Activated CD8-positive, alpha-beta memory T cell treated with anti-CD3 and anti-CD28 coated beads for 4 hours (primary cell): ENCODE measurements at regions not wholly inside any gene's neighbourhood (a gene's known extent, or its start where the extent isn't known, plus 50 kb on each side); places are given as distances from the start of the nearest gene placed in this dataset.

Experiments
- DNase-seq, 2 donors: peaks; one replicate each; pipeline ENCODE4 v3.0.0-alpha.2; 2020; ENCODE audit warnings: low read depth in 2 of 2

DNA sequence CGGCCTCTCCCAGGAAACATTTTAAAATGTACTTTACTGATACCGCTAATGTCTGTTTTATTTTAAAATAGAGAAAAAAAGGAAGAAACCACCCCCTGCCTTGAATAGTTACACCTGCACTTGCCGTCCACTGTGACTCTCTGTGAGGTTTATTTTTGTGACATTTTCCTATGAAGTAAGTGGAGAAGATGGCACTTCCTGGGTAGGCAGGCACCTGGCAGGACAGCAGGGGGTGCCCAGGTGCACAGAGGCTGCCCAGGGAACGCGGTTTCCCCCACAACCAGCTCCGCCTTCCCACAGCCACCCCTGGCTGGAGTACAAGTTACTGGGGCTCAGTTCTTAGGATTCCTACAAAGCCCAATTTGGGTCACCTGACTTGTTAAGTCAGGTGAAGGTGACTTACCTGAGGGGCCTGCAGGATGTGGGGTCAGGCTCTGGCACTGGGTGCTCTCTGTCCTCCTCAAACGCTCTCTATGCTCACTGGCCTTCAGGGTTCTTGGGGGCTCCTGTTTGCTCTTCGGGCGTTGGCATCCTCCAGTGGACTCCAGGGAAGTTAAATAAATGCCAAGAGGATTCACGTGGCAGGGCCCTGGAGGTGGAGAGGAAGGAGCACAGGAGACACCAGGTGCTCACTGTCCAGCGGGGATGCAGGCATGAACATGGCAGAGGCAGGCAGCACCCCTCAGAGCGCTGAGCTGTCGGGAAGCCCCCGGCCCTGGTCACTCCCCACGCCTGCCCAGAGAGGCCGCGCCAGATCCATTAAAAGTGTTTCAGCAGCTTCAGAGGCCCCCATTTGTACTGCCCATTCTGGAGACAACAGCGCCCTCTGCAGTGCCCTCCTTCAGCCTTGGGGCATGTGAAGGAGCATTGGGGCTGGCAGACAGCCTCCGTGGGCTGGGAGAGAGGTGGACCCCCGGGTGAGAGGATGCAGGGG lies 1021.2 kb downstream of the TBC1D22A start:
- DNase-seq, result no peak

DNA sequence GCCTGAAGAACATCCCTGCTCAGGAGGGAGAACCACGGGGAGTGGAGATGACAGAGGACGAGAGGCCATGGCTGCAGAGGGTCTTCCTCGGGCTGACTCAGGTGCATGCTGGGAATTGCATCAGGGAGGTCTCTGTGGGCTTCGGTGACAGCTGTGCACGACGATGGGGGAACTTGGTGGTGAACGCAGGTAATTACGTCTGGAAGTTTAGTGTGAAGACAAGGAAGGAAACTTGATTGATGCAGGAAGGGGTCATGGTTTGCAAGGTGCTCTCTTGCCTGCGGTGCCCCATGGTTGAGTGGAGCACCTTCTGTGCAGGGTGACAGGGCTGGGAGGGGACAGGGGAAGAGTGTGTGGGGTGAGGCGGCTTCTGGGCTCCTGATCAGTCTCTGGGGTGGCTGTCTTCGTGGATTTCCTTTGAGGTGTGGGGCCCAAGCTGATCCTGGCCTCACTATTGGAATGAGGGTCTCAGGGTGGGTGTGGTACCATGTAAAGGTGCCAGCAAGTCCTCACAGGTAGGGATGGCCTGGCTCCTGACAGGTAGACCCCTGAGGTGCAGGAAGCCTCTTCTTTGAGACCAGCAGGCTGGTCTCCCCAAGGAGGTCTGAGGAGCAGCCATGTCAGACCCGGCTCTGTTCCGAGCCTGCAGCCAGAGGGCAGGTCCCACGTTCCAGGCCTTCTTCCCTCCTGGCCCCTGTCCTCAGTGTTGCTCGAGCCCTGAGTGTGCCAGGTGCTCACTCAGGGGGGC lies 1020.1 kb downstream of the TBC1D22A start:
- DNase-seq, result no peak

DNA sequence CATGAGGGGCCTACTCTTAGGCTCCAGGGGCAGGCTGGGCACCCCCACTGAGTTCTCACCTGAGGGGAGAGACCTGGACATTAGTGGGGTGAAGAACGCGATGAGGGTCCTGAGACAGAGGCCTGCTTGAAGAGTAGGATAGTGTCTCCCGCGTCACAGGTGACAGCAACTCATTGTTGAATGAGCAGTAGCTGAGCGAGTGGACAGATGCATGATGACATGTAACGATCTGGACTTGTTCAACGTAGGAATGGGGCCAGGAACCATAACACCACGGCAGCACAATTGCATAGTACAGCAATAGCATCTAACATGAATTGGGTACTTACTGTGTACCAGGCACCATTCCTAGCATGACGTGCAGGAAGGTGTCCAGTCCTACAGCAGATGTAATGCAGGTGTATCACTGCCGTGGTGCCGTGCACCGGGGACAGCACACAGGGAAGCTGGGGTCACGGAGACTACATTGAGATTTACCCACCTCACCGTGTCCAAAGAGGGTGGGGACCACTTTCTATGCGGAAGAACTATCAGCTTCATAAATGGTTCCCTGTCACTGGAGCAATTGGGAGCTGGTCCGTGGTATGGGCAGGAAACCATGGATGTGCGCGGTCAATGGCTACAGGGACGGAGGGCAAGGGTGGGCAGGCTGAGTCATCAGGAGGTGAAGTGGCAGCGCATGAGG lies 1019.1 kb downstream of the TBC1D22A start:
- no peak for DNase-seq

DNA sequence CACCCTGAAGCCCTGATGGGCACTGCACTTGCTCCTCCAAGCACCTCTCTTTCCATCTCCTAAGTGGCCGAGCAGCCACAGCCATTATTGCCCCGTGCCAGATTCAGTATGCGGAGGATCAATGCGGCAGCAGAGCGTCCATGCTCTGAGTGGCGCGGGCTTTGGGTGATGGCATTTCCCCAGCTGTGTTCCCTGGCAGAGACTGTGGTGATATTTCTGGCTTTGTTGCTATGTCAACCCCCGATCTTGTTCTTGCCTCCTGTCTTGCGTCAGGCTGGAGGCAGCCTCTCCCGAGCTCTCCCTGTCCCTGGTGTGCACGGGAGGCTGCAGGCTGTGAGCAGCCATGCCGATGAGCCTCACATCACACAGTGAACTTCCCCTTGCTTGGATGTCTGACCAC lies 1018.6 kb downstream of the TBC1D22A start:
- DNase-seq, result no peak

DNA sequence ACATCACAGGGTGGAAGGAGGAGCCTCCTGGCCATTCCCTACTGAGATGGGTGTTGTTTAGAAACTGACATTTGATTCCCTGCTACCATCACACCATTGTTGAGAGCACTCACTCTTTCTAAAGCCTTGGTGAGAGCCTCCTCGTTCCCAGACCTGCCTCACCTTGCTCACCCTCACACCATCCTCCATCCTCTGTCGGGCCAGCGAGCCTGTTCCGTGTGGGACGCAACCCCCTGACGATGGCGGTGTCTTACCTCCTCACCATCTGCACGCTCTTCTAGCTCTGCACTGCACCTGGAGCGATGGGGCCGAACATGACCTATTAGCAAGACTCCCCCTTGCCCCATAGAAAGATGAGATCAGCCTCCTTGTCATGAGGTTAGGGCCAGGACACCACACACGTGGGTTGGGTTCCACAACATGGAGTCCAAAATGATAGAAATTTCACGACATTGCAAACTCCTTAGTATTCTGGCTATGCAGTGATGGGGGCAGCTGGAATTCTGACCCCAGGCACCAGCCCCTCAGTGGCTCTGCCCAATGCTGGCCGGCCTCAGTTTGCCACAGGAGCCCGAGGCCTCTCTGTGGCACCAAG lies 1017.9 kb downstream of the TBC1D22A start:
- DNase-seq, result no peak

DNA sequence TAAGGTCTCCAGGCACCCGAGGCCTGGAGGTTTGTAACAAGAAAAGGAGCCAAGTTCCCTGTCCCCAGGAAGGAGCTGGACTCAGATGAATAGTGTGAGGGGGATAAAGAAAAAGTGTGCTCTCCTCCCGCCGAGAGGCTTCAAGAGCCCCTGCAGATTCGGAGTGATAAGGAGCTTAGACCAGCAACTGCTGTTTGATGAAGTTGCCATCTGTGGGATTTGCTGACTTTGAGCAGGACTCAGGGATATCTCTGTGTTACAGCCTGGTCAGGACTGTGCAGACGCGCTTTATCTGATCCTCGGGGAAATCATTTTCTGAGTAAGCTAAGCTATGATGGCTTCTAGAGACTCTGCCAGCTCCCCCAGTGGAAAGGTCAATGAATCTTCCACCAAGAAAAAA lies 1017.0 kb downstream of the TBC1D22A start:
- DNase-seq, result no peak

DNA sequence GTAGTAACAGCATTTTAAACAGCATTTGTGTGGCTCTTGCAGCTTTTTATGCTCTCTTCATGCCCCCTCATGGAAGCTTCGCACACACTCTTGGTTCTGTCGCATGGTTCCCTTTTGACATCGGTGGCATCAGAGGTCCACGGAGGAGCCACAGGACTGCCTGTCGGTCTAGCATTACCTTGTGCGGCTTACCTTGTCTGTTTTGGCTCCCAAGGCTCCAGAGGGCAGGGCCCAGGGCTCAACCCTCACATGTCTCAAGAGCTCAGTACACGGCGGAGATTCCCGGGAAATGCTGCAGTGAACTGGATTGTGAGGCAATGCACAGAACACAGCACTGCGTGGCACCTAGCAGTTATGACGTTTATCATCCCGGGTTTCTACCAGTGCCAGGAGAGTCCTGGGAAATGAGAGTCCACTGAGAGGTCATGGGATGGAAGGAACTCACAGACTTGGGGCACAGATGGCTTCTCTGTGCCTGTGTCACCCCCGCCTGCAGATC lies 1015.8 kb downstream of the TBC1D22A start:
- no peak for DNase-seq

DNA sequence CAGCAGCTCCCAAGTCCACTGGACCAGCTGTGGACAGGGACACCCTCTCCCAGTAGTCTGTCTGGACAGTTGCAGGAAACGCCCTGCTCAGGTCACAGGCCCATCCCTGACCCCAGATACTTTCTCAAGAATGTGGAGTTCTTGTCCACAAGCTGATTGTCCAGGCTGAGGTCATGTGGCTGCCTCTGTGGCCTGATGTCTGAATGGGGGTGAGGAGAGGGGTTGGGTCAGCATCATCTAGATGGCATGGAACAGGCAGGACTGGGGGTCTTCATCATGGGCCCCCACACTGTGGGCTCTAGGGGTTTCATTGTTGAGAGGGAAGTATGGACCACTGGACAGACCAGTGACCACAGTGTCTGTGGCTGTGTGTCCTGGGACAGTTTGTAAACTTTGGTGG lies 1015.0 kb downstream of the TBC1D22A start:
- no peak for DNase-seq

DNA sequence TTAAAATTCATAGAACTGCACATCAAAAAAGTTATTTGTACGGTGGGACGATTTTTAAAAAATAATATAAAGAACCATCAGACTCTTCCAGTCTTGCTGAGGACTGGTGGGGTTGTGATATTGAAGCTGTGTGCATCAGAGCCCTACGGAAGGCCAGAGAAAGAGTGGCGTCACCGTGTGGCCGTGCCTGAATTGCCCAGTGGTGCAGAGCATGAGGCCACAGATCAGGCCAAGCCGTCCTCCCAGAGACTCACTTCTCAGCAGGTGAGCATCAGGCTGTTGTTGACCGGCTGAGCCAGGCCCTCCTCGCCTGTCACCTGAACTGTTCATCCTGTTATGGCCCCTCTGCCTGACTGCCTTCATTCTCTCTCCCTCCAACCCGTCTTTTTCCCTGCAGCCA lies 1013.9 kb downstream of the TBC1D22A start:
- DNase-seq, result no peak

DNA sequence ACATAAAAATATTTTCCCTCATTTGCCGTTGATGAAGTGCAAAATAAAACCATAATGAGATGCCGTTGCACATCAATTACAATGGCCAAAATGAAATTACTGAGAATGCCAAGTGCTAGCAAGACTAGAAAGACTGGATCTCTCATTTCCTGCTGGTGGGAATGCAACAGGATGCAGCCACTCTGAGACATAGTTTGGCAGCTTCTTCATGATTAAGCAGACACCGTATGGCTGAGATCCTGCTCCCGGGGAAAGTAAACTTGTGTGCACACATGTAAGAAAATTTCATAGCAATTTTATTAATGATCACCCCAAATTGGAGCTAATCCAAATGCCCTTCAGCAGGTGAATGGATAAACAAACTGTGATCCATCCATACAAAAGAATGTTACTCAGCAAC lies 1013.2 kb downstream of the TBC1D22A start:
- no peak for DNase-seq

DNA sequence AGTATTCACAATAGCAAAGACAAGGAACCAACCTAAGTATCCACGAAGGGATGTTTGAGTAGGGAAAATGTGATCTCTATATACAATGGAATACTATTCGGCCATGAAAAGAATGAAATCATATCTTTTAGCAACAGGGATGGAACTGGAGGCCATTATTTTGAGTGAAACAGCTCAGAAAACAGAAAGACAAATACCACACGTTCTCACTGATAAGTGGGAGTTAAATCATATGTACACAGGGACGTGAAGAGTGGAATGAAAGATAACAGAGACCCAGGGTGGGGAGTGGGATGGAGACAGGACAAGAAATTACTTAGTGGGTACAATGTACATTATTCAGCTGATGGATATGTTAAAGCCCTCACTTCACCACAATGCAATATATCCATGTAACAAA lies 1012.7 kb downstream of the TBC1D22A start:
- no peak for DNase-seq

DNA sequence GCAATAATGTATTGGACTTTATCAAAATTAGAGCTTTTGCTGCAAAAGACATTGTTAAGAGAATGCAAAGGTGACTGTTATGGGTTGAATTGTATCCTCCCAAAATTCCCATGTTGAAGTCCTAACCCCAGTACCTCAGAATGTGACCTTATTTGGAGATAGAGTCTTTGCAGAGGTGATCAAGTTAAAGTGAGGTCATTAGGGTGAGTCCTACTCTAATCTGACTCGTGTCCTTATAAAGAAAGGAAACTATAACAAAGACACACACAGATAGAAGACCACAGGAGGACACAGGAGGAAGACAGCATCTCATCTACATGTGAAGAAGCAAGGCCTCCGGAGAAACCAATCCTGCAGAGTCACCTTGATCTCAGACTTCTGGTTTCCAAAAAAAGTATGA lies 1011.2 kb downstream of the TBC1D22A start:
- no peak for DNase-seq

DNA sequence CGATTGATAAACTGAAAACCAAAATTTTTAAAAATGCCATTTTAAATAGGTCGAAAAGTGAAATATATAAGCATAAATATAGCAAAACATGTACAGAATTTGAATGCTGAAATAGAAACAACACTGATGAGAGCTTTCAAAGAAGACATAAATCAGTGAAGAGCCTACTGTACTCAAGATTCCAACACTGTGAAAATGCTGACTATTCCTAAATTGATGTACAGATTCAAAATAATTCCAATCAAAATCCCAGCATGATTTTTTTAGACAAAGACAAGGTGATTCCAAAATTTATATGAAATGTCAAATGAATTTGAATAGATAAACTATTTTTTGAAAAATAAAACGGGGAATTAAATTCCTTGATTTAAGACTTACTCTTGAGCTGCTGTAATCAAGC lies 1010.4 kb downstream of the TBC1D22A start:
- DNase-seq, result no peak

DNA sequence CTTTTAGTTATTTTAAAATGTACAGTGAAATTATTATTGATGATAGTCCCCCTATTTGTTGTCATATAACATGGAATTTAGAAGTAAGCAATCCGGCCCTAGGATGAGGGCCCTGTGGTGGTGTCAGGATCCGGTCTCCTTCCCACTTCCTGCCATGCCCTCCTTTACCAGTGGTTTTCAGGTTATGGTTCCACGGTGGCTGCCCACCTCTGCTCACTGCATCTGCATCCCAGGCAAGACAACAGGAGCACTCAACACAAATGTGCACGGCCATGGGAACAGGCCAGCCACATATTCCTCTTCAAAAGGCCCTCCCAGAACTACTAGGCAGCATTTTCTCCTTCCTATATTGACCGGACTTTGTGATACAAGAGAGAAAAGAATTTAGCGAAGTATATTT lies 1007.2 kb downstream of the TBC1D22A start:
- DNase-seq, result no peak

DNA sequence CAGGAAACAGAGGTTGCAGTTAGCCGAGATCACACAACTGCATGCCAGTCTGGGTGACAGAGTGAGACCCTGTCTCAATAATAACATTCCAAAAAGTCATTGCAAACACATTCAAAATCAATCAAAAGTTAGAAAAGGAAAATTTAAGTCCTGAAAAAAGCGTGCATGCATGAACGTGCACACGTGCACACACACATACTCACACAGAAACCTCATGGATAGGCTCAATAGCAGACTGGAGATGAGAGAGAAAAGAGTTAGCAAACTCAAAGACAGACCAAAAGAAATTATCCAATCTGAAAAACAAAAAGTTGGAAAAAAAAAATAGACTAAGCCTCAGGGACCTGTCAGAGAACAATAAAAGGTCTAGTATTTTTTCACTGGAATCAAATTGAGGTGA lies 1005.6 kb downstream of the TBC1D22A start:
- DNase-seq, result no peak

DNA sequence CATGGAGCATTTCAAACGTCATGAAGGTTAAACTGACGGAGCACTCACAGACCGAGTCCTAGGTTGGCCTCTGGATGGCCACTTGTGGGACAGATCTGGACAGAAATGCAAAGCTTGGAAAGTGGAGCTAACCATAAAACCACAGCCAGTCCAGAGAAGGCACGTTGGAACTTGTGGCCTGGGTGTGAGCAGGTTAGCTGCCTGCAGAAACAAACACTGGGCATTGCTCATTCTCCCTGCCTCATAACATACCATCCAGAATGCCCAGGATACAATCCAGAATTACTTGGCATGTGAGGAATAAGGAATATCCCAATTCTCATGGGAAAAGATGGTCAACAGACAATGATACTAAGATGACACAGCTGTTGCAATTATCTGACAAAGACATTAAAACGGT lies 1005.0 kb downstream of the TBC1D22A start:
- no peak for DNase-seq

DNA sequence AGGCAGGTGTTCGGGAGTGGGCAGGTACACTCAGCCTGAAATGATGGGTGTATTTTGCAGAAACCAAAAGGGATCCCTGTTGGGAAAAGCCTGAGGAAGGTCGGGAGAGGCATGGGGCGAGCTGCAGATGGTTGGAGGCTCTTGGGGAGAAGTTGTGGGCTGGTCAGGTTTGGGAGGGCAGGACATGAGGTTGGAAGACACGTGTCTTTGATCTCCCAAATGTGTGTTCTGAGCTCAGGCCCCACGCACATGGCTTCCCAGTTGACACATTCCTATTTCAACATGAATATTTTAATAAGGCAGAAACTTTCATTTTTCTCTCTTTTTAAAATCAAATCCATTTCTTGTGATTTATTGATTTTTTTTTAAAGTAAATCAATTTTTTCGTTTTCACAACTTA lies 1003.3 kb downstream of the TBC1D22A start:
- DNase-seq, result no peak

DNA sequence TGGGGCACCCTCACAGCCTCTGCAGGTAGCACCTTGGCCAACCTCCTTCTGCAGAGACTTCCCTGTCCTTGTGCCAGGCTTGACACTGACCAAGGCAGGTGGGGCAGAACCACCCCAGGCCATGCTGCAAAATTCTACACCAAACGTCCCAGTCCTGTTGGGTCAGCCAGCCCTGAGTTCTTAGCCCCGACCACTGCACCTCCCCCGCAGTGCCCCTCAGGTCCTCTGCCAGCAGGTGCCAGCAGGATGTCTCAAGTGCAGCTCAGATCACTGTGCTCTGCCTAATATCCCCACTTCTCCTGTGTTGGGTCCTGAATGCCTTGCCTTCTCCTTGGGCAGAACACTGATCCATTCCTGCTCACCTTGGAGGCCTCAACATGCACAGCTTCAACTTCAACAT lies 999.7 kb downstream of the TBC1D22A start:
- no peak for DNase-seq

DNA sequence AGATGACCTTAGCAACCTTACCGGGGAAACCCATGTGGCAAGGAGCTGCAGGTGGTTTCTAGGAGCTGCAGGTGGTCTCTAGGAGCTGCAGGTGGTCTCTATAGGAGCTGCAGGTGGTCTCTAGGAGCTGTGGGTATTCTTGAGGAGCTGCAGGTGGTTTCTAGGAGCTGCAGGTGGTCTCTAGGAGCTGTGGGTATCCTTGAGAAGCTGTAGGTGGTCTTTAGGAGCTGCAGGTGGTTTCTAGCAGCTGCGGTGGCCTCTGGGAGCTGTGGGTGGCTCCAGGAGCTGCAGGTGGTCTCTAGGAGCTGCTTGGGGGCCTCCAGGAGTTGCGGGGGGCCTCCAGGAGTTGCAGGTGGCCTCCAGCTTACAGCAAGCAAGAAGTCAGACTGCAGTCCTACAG lies 997.5 kb downstream of the TBC1D22A start:
- DNase-seq, result no peak

DNA sequence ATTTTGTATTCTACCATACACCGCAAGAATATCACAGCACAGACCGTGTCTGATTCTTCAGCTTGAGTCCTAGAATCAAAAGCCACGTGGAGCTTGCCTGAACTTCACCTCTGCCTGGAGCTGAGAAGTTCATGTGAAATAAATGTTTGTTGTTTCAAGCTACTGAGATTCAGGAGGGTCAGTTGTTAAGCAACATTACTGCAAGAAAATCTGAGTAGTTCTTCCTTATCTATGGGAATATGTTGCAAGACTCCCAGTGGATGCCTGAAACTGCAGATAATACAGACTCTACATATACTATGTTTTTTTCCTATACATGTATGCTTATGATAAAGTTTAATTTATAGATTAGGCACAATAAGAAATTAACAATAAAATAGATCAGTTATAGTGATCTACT lies 995.3 kb downstream of the TBC1D22A start:
- DNase-seq, result no peak

DNA sequence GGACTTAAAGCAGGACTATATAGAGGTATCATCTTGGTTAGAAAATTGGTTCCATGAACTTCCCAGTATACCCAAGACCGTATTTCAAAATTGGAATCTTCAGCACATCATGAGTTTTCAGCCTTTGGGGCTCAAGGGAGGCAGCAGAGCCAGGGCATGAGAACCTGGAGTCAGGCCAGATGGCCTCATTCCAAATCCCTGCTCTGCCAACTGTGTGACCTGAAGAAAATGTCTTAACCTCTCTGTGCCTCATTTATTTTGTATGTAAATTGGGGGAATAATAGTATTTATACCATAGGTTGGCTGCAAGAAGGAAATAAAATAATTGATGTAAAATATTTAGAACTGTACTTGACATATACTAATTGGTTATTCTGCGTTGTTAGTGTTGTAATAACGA lies 987.6 kb downstream of the TBC1D22A start:
- no peak for DNase-seq

DNA sequence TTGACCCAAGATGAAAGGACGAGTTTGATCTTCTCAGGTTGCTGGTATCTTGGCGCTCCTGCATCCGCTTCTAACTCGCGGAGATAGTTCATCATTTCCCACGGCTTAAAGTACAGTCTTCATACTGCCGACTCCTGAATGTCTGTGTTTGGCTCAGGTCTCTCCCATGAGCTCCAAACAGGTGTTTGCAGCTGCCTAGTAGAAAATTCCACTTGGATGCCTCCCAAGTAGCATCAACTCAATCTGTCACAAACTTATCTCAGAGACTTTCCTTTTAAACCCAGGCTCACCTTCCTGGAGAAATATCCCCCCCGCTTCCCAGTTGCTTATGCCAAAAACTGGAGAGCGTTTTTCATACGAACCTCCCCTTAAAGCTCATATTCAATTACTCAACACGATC lies 986.5 kb downstream of the TBC1D22A start:
- DNase-seq, result no peak
